Stimulated activated CD4-positive, alpha-beta T cell treated with anti-CD3 and anti-CD28 coated beads, Interleukin-1b, Interleukin-23, amount 100 ng/mL, for 4 hours (primary cell): ENCODE measurements at regions not wholly inside any gene's neighbourhood (a gene's known extent, or its start where the extent isn't known, plus 50 kb on each side); places are given as distances from the start of the nearest gene placed in this dataset.
A peak's percentile ranks its signal among the peaks of the same experiment; 100 is the strongest.
"Not testable (repeated sequence)": the region's sequence is repeated elsewhere in the genome, so short reads cannot be mapped to it uniquely, and the experiment has no call there.

Experiments
- DNase-seq, 2 donors: peaks; one replicate each; pipeline ENCODE4 v3.0.0-alpha.2; 2020; ENCODE audit warnings: low read depth in 2 of 2

DNA sequence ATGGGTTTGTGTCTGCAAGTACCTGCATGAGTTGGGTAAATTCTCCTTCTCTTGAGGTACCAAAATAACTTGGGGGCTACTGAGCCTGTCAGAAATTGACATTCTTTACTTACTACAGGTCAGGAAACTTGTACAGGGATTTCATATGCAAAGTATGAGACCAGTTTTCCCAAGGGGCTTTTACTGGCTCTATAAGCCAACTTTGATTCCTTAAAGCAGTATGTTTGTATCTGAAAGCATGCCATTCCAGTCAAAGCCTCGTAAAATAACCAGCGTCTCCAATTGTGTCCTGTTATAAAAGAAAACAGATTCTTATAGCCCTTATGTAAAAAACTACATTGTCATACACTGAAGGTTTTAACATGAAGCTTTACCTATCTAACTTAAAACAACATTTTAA, 90.2 kb downstream of the ZNF467 start:
- no peak for DNase-seq

DNA sequence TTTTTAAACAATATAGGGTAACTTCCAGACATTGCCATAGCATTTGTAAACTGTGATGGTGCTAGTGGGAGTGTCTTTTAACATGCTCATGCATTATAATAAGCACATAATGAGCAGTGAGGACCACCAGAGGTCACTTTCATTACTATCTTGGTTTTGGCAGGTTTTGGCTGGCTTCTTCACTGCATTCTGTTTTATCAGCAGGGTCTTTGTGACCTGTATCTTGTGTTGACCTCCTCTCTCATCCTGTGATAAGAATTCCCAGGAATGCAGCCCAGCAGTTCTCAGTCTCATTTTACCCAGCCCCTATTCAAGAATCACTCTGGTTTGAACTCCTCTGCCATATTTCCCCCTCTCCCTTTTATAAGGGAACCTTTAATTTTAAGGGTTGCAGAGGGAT, 91.3 kb downstream of the ZNF467 start:
- DNase-seq = no peak

DNA sequence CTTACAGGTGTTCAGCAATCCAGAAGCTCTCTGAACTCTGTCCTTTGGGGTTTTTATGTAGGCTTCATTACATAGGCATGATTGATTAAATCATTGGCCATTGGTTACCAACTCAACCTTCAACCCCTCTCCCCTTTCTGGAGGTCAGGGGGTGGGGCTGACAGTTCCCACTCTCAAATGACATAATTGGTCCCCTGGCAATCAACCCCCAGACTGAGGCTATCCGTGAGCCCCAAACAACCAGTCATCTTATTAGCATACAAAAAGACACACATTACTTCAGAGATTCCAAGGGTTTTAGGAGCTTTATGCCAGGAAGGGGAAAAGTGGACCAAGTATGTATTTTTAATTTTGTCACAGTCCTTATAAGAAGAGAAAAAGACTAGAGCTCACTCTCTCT, 92.1 kb downstream of the ZNF467 start:
- no peak for DNase-seq

DNA sequence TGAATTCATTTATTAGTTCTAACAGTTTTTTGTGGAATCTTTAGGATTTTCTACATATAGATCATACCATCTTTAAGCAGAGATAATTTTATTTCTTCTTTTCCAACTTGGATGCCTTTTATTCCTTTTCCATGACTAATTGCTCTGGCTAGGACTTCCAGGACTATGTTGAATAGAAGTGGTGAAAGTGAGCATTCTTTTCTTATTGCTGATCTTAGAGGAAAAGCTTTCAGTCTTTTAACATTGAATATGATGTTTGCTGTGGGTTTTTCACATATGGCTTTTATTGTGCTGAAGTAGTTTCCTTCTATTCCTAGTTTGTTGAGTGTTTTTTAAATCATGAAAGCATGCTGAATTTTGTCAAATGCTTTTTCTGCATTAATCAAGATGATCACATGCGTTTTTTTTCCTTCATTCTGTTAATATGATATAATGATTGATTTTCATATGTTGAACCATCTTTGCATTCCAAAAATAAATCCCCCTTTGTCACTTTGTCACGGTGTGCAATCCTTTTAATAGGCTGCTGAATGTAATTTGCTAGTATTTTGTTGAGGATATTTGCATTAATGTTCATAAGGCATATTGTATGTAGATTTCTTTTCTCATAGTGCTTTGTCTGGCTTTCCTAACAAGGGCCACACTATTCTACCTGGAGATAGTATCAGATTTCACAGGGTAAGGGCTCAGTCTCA, 92.9 kb downstream of the ZNF467 start:
- DNase-seq = no peak

DNA sequence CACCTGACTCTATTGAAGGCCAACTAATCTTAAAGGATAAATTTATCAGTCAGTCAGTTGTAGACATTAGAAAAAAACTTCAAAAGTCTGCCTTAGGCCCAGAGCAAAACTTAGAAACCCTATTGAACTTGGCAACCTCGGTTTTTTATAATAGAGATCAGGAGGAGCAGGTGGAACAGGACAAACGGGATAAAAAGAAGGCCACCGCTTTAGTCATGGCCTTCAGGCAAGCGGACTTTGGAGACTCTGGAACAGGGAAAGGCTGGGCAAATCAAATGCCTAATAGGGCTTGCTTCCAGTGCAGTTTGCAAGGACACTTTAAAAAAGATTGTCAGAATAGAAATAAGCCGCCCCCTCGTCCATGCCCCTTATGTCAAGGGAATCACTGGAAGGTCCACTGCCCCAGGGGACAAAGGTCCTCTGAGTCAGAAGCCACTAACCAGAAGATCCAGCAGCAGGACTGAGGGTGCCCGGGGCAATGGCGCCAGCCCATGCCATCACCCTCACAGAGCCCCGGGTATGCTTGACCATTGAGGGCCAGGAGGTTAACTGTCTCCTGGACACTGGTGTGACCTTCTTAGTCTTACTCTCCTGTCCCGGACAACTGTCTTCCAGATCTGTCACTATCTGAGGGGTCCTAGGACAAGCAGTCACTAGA, 98.5 kb downstream of the ZNF467 start:
- DNase-seq = not testable (repeated sequence)

DNA sequence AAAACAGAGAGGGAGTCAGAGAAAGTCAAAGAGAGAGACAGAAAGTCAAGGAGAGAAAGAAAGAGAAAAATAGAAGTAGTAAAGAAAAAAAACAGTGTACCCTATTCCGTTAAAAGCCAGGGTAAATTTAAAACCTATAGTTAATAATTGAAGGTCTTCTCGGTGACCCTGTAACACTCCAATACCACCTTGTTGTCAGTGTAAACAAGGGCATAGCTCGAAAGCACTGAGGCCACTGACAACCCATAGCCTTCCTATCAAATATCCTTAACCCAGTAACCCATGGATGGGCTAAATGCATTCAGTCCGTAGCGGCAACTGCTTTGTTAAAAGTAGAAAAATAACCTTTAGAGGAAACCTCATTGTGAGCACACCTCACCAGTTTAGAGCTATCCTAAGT, 100.4 kb downstream of the ZNF467 start:
- no peak for DNase-seq

DNA sequence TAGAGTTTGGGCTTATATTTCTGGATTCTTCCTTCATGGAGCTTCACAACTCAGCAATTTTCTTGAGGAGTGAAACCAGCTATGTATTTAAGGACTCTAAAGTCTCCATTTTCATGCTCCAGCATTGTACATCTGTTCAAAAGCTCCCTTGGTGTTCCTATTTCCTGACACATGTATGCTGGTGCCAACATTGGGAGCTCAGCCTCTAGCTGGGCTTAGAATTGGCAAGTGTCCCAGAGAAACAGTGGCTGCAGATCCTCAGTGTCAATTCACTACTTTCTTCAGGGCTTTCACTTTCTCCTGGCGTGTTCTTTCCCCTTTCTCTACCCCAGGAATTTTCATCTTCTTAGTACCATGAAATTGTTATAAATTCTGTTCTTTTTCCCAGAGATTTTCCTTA, 103.1 kb downstream of the ZNF467 start:
- DNase-seq = no peak

DNA sequence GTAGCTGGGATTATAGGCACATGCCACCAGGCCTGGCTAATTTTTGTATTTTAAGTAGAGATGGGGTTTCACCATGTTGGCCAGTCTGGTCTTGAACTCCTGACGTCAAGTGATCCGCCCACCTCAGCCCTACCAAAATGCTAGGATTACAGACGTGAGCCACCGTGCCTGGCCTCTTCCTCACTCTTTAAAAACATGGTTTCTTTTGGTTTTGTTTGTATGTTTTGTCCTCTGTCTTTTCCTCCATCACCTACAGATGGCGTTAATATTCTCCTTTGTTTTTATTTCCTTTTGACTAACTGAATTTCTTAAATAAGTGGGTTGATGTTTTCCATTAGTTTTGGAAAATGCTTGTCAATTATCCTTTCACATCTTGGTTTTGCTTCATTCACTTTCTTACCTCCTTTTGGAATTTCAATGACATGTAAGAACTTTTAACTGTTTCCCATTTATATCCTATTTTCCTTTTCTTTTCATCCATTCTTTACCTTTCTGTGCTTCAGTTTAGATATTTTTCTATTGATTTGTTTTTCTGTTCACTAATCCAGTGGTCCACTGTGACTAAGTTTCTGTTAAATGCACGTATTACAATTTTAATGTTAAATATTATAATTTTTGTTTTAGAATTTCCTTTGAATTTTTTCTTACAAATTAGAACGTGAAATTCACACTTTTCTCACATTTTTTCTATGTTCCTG, 104.1 kb downstream of the ZNF467 start:
- no peak for DNase-seq

DNA sequence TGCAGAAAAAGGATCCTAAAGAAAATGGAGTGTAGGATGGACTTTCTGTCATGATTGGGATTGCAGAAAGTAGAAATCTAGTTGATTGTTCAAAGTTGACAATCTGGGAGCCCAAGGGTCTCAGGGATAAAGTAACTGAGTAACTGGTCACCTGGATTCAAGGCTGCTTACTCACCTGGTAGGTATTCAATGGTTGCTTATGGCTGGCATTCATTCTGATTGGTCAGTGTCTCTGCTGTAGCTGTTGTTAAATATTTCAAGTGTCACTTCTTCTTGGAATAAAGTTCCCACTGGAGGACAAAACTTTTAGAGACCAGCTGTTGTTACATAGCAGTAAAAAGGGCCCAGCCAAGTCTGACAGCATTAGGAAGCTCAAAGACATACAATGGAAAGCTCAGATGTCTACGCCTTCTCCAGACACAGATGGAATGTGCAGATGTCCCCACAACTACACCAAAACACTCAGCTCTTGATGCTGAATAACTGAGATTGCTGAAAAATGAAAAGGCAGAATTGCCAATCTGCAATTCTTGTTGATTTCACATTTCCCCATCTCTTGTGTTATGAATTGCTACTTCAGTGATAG, 106.9 kb downstream of the ZNF467 start:
- DNase-seq = no peak

DNA sequence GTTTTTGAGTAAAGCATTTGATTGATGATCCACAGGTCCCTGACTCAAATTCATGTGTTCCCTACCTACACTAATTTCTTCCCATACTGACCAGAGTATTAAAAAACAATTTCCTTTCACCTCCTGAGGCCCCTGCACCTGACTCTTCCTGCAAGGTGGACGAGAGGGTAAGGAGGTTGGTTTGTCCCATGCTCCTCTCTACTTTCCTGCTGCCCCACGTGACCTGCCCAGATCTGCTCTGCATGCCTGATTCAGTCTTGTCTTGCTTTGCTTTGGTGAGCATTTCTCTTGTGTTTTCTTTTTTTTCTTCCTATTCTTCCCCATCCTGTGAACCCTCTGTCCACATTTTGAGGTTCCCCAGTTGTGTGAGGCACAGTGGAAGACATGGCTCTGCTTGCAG, 107.8 kb downstream of the ZNF467 start:
- not testable (repeated sequence) for DNase-seq

DNA sequence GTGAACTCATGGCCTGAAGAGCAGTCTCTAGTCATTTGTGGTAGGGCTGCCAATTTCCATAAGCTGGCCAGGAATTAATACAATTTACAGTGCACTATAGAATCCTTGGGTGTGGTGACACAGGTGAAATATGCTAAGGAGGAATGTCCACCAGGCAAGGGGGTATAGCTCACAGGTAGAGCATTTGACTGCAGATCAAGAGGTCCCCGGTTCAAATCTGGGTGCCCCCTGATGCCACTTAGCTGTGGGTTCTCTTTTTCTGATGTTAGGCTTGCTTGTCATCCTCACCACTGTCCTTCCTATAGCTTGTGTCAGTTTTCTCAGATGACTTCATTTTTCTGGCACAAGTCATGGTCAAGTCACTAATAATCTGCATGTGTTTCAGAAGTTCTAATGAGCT, 108.7 kb downstream of the ZNF467 start:
- DNase-seq = no peak

DNA sequence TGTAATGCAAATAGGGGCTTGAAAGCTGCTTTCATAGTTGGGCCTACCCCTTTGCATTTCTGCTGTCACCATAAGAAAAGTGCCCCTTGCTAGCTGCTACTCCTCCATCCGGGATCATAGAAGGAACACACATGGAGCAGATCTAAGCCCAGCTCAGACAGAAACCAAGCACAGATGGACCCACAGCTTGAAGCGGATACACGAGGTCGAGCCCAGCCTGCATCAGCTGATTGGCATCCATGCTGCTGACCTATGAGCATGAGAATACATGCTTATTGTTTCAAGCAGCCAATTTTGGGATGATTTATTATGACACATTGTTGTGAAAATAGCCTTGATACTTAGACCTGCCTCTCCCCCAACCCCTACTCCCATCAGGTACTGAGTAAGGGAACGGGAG, 109.2 kb downstream of the ZNF467 start:
- DNase-seq = no peak

DNA sequence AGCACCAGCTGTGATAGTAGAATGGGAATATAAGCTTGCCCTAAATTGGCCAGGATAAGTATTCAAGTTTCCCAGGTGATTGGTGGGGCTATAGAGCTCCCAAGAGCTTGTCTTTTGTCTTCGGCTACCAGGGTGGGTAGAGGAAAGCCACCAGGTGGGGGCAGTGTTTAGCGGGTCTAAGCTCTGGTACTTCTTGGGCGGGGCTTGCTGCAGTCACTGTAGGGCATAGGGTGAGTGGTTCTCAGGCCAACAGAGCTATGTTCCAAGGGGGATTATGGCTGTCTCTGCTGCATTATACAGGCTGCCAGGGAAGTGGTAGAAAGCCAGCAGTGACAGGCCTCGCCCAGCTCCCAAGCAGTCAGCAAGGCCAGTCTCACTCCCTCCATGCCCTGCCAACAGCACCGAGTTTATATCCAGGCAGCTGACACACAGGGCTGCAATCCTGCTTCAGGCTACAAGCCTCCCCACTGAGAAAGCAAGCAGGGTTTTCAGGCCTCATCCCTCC, 110.7 kb downstream of the ZNF467 start:
- DNase-seq = peak; percentile 52 to 56

DNA sequence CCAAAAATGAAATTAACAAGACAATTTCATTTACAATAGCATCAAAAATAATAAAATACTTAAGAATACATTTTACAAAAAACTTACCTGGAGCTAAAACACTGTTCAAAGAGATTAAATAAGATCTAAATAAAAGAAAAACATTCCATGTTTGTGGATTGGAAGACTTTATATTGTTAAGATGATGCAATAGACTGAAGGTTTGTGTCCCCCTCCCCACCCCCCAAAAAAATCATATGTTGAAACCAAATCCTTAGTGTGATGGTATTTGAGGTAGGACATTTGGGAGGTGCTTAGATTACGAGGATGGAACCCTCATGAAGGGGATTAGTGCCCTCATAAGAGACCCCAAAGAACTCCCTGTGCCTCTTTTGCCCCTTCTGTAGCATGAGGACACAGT, 117.6 kb downstream of the ZNF467 start:
- no peak for DNase-seq

DNA sequence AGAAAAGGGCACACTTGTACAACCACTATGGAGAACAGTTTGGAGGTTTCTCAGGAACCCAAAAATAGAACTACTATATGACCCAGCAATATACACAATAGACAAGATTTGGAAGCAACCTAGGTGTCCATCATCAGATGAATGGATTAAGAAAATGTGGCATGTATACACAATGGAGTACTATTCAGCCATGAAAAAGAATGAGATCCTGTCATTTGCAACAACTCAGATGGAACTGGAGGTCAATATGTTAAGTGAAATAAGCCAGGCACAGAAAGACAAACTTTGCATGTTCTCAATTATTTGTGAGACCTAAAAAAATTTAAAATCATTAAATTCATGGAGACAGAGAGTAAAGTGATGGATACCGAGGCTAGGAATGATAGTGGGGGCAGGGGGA, 118.8 kb downstream of the ZNF467 start:
- no peak for DNase-seq

DNA sequence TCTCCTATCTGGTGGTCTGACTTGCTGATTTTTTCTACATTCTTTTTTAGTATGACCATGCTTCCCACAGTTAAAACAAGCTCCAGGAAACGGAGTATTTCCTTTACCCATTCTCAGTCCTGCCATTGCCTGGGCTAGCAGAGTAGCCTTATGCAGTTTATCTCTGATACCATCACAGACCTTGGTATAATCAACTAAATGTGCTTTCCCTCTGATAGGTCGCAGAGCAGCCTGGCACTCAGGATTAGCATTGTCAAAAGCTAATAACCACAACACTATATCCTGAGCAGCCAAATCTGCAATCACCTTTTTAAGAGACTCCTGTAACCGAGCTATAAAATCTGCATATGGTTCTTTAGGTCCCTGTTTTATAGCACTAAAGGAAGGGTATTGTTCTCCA, 123.2 kb downstream of the ZNF467 start:
- not testable (repeated sequence) for DNase-seq

DNA sequence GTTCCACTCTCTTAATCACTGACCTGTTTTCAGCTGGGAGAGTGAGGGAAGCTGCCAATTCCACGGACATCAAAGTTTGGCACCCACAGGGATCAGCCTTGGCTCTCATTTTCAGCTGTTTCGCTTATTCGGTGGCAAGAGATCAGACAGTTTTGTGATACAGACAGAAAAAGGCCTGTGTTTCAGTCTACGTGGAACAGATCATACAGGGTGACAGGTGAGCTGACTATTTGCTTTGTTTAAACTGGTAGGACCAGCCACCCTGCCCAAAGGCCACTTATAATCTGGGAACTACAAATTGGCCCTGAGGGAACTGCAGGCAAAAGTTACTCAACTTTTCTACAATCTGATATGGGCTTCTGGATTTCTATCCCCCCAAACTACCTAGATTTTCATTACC, 128.6 kb downstream of the ZNF467 start:
- no peak for DNase-seq

DNA sequence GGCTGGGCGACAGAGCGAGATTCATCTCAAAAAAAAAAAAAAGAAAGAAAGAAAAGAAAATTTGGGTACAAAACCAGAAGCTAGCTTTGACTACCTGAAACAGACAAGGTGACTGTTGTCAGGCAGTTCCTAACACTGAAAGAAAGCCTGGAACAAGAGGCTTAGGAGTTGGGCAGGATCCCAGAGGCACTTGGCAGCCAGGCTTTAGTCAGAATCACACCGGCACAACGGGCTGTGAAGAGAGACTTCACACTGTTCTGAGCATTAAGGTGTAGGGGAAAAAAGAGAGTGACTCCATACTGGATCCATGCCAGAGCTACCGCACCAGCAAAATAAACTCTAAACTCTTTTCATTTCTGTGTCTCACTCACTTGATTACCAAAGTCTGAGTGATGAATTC, 130.8 kb downstream of the ZNF467 start:
- no peak for DNase-seq

DNA sequence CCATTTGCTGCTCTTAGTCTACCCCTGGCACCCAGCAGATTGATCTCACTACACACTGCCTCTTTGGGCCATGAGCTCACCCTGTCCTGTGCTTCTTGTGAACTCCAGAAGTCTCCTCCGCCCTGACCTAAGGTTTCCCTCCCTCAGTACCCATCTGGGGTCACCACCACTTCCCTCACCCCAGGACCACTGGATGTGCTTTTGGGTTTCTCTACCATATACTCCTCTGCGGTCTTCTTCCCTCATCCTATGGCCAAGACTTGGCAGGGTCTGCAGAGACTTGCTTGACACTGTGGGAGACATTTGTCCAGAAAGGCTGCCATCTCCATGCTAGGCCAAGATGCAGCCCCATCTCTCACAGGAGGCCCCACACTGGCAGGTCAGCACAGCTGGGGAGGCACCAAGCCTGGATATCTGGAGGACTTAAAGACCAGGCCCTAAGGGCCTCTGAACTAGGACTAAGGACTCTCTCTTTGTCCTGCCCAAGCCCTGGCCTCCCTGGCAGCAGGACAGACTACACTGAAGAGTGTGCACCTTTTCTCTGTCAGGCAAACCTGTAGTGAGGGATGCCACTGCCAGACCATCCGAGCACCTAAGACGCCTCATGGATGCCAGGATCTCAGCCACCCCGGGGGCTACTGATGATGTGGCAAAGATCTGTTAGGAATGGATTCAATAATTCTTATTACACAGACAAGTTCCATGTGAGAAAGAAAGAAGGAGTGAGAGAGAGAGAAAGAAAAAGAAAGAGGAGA, 134.6 kb downstream of the ZNF467 start:
- DNase-seq = no peak

DNA sequence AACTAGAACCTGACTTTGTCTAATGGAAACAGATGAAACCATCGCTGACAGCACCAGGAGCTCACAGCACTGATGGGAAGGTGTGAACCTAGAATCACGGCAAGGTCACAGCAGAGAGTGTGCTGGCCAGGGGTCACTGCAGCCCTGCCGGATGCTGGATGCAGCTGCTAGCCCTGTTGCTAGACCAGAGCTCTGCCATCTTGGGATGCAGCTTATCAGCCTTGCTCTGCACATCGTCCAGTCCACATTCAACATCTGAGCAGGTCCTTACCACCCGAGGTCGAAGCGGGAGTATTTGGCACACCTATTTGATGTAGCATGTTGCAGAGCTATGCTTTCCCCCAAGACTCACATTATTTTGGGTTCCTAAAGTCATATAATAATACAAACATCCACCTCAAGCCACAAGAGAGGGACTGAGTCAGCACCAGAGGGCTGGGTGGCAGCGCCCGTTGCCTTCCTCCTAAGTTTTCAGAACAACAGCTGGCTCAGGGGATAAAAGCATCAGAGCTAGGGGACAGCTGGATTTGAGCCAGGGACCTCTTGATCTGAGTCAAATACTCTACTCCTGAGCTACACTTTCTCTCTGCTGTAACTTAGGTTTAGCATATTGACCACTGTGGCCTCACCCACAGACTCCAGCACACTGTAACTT, 135.3 kb downstream of the ZNF467 start:
- no peak for DNase-seq

DNA sequence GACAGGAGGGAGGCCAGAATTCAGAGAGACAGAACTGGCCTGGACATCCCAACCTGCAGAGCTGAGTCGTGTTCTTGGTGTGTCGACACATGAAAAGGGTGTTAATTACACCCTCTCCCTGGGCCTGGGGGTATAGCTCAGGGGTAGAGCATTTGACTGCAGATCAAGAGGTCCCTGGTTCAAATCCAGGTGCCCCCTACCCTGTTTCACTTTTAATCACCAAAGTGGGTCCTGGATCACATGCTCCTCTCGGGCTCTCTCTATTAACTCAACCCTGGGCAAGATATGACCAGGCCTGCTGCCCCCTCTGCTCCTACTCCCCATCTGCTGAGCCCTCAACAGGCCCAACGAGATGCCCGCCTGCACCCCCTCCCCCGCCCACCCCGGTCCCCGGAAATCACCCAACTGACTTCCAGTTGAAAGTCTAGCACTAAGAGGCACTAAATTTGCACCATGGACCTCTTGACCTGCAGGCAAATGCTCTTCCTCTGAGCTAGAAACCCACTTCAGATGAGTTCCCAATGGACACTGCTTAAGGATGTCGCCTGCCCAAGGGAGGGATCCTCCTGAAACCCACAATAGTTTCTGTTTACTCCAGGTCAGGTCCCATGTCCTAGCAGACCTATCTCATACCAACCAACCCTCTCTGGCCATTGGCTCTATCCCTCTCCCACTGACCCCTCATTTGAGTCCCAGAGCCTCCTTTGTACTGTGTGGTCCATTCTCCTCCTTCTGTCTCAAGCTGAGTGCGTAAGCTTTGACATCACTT, 137.6 kb downstream of the ZNF467 start:
- no peak for DNase-seq
